ENCODE measurements at regions not wholly inside any gene's neighbourhood (a gene's known extent, or its start where the extent isn't known, plus 50 kb on each side); places are given as distances from the start of the nearest gene placed in this dataset.
"Not testable (repeated sequence)": the region's sequence is repeated elsewhere in the genome, so short reads cannot be mapped to it uniquely, and the experiment has no call there.

DNA sequence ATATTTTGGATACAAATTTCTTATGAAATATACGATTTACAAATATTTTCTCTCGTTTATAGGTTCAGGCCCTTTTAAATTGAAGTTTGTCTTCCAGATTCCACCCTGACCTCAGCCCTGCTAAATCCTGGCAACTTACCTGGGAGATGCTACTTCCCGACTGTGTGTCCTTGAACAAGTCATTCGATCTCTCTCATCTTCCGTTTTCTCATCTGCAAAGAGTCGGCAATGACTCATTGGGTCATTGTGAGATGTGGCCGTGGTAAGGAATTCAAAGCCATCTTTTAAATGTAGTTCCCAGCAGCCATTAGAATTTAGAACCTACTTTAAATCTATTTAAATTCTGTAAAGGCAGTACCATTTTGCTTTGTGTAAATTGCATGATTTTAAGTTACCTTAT lies 72.5 kb downstream of the LHX2 start:
- Mint-ChIP-seq H3K27ac (no peak overlapping the region), H3K4me1 (no peaks in the 10 kb centered on the region), H3K9me3 (peaks cover 13% of the 10 kb centered on the region), H3K27me3 (peaks cover 7% of the 10 kb centered on the region), H3K36me3 (peaks cover 10% of the 10 kb centered on the region), H3K4me3 (no peak overlapping the region)
- ATAC-seq (ENCODE audit: low read depth) (no peak), DNase-seq (ENCODE audit: low spot score in 2 of 2) (no peak)

DNA sequence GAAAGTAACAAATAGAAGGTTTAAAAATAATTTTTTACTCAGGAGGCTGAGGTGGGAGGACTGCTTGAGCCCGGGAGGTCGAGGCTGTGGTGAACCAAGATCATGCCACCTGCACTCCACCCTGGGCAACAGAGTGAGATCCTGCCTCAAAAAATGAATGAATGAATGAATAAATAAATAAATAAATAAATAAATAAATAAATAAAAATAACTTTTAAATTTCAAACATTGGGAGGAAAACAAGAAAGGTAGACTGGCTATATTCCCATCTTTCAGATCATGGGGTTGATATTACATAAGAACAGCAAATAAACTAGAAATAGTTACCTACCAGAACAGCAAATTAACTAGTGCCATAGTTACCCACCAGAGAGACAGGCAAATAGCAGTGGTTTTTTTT lies 75.7 kb downstream of the LHX2 start:
- ATAC-seq (ENCODE audit: low read depth) = no peak
- DNase-seq (ENCODE audit: low spot score in 2 of 2) = no peak
- peaks cover 15% of the 10 kb centered on the region for H3K36me3 Mint-ChIP-seq
- peaks cover 19% of the 10 kb centered on the region for H3K27me3 Mint-ChIP-seq
- peaks cover 5% of the 10 kb centered on the region for H3K4me1 Mint-ChIP-seq
- peaks cover 13% of the 10 kb centered on the region for H3K9me3 Mint-ChIP-seq
- no peak overlapping the region for H3K4me3 Mint-ChIP-seq
- H3K27ac Mint-ChIP-seq = no peak overlapping the region

DNA sequence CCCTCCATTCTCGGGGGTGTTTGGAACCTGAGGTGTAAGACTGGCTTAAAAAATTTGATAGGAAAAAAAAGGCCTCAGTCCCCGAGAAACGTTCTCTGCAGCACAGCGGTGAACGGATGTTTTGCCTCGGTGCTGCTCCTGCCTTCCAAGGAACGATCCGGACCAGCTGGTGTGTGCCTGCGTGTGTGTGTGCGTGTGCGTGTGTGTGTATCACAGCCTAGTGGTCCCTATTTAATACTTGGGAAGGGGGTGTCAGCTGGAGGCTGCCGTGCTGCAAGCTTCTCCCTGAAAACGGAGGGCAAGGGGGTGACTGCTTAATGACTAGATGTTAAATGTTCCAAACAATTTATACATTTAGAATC lies 76.9 kb downstream of the LHX2 start:
- no peak overlapping the region for H3K27ac Mint-ChIP-seq
- peaks cover 15% of the 10 kb centered on the region for H3K36me3 Mint-ChIP-seq
- ATAC-seq (ENCODE audit: low read depth) = no peak
- peaks cover 5% of the 10 kb centered on the region for H3K4me1 Mint-ChIP-seq
- no peak overlapping the region for H3K4me3 Mint-ChIP-seq
- H3K9me3 Mint-ChIP-seq = peaks cover 17% of the 10 kb centered on the region
- peaks cover 21% of the 10 kb centered on the region for H3K27me3 Mint-ChIP-seq
- DNase-seq (ENCODE audit: low spot score in 2 of 2) = no peak

DNA sequence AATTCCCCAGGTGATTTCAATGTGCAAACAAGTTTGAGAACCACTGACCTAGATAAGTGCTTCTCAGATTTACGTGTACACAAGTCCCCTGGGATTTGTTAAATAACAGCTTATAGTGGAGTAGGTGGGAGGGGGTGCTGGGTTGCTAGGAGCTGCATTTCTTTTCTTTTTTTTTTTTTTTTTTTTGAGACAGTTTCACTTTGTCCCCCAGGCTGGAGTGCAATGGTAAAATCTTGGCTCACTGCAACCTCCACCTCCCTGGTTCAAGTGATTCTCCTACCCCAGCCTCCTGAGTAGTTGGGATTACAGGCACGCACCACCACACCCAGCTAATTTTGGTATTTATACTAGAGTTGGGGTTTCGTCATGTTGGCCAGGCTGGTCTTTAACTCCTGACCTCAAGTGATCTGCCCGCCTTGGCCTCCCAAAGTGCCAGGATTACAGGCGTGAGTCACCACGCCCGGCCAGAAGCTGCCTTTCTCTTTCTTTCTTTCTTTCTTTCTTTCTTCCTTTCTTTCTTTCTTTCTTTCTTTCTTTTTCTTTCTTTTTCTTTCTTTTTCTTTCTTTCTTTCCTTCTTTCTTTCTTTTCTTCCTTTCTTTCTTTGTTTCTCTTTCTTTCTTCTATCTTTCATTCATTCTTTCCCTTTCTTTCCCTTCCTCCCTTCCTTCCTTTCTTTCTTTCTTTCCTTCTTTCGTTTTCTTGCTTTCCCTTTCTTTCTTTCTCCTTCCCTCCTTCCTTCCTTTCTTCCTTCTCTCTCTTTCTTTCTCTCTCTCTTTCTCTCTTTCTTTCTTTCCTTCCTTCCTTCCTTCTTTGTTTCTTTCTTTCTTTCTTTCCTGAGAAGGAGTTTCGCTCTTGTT lies 78.3 kb downstream of the LHX2 start:
- H3K36me3 Mint-ChIP-seq = peaks cover 13% of the 10 kb centered on the region
- H3K4me3 Mint-ChIP-seq; DNase-seq (ENCODE audit: low spot score in 2 of 2); H3K27ac Mint-ChIP-seq; H3K4me1 Mint-ChIP-seq: not testable (repeated sequence)
- peaks cover 17% of the 10 kb centered on the region for H3K9me3 Mint-ChIP-seq
- ATAC-seq (ENCODE audit: low read depth) = peak; percentile 80
- H3K27me3 Mint-ChIP-seq = peaks cover 19% of the 10 kb centered on the region

DNA sequence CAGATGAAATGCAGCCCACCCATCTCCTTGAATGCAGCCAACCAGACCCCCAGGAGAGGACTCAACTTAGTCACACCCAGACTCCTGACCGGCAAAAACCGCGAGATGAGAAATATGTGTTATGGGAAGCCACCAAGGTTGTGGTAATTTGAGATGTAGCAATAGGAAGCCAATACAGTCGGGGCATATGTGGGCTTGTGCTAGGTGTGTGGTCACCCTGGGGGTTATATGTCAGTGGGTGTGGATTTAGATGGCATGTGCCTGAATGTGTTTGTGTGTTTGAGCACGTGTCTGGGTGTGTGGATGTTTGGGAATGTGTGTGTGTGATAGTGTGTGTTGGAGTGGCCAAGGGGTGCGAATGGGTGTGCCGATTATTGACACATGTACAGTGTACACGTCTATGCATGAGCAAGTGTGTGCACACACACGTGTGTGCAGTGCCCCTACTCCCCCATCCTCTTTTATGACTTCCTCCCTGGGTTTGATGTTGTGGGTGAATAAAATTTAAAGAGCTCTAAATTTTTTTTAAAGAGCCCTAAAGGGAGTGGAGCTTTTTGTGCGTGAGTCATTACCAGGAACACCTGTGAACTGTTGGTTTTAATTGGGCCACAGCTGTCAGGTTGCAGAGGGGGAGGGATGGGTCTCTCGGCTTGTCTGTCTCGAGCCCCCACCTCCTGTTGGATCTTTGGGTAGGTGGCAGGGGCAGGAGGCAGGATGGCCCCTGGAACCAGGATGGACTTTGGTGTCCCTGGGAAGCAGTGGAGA lies 86.8 kb downstream of the LHX2 start:
- Mint-ChIP-seq H3K4me1 (peaks cover 9% of the 10 kb centered on the region), H3K27ac (no peak overlapping the region), H3K4me3 (no peak overlapping the region), H3K9me3 (peaks cover under 1% of the 10 kb centered on the region), H3K36me3 (no peaks in the 10 kb centered on the region), H3K27me3 (peaks cover 25% of the 10 kb centered on the region)
- ATAC-seq (ENCODE audit: low read depth) (no peak), DNase-seq (ENCODE audit: low spot score in 2 of 2) (no peak)

DNA sequence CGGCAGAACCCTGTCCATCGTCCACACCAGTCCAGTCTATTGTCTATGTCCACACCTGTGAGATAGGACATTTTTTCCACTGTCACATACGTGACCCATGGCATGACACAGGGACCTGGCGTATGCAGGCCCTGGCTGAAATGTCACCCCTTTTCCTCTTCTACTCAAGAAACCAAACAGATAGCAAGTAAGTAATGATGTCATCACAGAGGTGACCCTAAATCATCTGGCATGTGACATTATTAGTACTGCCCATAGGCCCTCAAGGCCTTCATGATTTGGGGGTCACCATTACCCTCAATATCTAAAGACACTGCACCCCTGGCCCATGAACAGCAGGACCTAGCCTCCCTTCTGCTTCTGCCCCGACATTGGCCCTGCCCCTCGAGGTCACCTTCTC lies 88.3 kb downstream of the LHX2 start:
- Mint-ChIP-seq H3K27ac (no peak overlapping the region), H3K4me1 (peaks cover 12% of the 10 kb centered on the region), H3K27me3 (peaks cover 26% of the 10 kb centered on the region), H3K9me3 (no peaks in the 10 kb centered on the region), H3K4me3 (no peak overlapping the region), H3K36me3 (no peaks in the 10 kb centered on the region)
- no peak for ATAC-seq (ENCODE audit: low read depth)
- no peak for DNase-seq (ENCODE audit: low spot score in 2 of 2)

DNA sequence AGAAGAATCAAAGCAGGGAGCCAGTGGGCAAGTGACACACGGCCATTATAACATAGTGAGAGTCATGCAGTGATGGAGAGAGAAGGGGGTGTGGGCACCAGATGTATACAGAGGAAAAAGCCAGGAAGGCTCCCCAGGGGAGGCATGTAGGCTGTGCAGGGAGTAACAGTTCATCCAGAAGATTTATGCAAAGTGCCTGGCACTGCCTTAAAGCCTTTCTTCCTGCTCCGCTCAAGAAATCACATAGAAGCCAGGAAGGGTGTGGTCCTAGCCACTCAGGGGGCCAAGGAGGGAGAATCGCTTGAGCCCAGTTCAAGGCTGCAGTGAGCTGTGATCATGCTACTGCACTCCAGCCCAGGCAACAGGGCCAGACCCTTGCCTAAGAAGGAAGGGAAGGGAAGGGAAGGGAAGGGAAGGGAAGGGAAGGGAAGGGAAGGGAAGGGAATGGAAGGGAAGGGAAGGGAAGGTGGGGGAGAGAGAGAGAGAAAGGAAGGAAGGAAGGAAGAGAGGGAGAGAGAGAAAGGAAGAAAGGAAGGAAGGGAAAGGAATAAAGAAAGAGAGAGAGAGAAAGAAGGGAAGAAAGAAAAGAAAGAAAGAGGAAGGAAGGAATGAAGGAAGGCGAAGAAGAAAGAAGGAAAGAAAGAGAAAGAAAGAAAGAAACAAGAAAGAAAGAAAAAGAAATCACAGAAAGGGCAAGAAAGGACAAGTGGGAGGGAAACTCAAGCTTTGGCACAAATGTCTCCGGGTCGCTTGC lies 89.8 kb downstream of the LHX2 start:
- Mint-ChIP-seq H3K27ac (no peak overlapping the region), H3K9me3 (no peaks in the 10 kb centered on the region), H3K4me3 (no peak overlapping the region), H3K27me3 (peaks cover 31% of the 10 kb centered on the region), H3K4me1 (peaks cover 20% of the 10 kb centered on the region), H3K36me3 (no peaks in the 10 kb centered on the region)
- DNase-seq (ENCODE audit: low spot score in 2 of 2) = no peak
- no peak for ATAC-seq (ENCODE audit: low read depth)

DNA sequence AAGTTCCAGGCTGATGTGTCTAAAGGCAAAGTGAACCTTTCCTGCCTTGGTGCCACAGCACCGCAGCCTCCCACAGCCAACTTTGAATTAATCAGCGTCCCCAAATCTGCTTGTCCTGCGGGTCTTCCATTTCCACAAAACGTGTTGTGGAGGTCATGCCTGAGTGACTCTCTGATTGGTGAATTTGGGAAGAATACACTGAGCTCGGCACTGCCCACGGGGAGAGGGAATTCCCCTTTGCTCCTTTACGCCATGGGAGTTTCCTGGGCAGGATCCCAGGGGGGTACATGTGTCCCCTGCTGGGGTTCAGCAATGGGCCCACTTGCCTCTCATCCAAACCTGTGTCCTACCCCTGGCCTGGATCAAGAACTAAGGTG lies 90.4 kb downstream of the LHX2 start:
- Mint-ChIP-seq H3K9me3 (no peaks in the 10 kb centered on the region), H3K4me3 (no peak overlapping the region), H3K27me3 (peaks cover 31% of the 10 kb centered on the region), H3K36me3 (no peaks in the 10 kb centered on the region), H3K27ac (no peak overlapping the region), H3K4me1 (peaks cover 20% of the 10 kb centered on the region)
- DNase-seq (ENCODE audit: low spot score in 2 of 2) (no peak), ATAC-seq (ENCODE audit: low read depth) (no peak)

DNA sequence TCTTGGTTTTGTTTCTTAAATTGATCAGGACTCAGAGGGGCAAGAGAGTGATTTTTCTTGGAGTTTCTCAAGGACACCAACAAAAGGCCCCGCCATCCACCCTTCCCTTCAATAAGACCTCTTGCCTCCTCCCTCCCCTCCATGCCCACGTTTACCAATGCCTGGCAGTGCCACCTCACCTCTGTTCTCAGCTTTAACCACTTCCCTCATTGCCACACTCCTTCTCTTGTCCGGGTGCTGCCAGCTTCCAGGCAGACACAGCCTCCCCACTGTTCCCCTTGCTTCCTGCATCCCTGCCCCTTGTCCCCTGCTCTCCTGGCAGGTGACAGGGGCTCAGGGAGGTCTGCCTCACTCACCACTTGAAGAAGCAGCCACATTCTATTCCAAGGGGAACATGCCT lies 90.8 kb downstream of the LHX2 start:
- no peak overlapping the region for H3K4me3 Mint-ChIP-seq
- peaks cover 31% of the 10 kb centered on the region for H3K27me3 Mint-ChIP-seq
- H3K4me1 Mint-ChIP-seq = peaks cover 20% of the 10 kb centered on the region
- no peaks in the 10 kb centered on the region for H3K36me3 Mint-ChIP-seq
- H3K27ac Mint-ChIP-seq = no peak overlapping the region
- H3K9me3 Mint-ChIP-seq = no peaks in the 10 kb centered on the region
- DNase-seq (ENCODE audit: low spot score in 2 of 2) (no peak), ATAC-seq (ENCODE audit: low read depth) (no peak)

DNA sequence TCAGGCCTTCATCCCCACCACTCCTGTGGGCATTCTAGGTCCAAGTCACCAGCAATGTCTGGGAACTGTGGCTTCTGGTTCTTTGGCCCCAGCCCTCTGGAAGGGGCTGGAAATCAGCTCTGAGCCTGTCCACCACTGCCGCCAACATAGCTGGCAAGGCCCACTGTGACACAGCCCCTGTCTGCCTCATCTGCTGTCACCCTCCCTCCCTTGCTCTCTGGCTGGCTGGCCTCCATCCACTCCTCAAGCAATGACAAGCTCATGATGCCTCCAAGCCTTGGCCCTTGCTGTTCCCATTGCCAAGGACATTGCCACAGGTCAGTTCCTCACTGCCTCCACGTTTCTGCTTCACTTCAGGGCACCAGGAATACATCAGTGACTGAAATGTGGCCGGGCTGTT lies 93.7 kb downstream of the LHX2 start:
- H3K27ac Mint-ChIP-seq = no peak overlapping the region
- DNase-seq (ENCODE audit: low spot score in 2 of 2) (no peak), ATAC-seq (ENCODE audit: low read depth) (no peak)
- no peaks in the 10 kb centered on the region for H3K36me3 Mint-ChIP-seq
- no peaks in the 10 kb centered on the region for H3K9me3 Mint-ChIP-seq
- no peak overlapping the region for H3K4me3 Mint-ChIP-seq
- H3K4me1 Mint-ChIP-seq = peaks cover 20% of the 10 kb centered on the region
- H3K27me3 Mint-ChIP-seq = peaks cover 26% of the 10 kb centered on the region

DNA sequence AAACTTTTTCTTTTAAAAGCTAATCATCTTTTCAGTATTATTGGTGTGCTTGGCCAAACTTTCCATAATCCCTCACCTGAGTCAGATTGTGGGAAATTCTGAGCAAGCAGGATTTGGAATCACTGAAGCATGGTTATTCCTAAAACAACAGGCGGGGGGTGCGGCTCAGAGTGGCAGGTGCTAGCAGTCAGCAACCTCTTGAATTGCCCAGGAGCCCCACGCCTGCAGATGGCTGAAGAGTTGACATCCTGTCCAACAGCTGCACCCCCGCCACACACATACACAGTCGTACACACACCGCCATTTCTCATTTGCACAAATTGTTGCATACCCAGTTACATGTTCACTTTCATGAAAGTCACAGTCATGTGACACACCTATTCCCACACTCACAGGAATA lies 96.6 kb downstream of the LHX2 start:
- no peak overlapping the region for H3K4me3 Mint-ChIP-seq
- no peak for DNase-seq (ENCODE audit: low spot score in 2 of 2)
- no peaks in the 10 kb centered on the region for H3K9me3 Mint-ChIP-seq
- ATAC-seq (ENCODE audit: low read depth) = no peak
- H3K27me3 Mint-ChIP-seq = peaks cover 15% of the 10 kb centered on the region
- H3K4me1 Mint-ChIP-seq = peaks cover 11% of the 10 kb centered on the region
- H3K27ac Mint-ChIP-seq = no peak overlapping the region
- no peaks in the 10 kb centered on the region for H3K36me3 Mint-ChIP-seq

DNA sequence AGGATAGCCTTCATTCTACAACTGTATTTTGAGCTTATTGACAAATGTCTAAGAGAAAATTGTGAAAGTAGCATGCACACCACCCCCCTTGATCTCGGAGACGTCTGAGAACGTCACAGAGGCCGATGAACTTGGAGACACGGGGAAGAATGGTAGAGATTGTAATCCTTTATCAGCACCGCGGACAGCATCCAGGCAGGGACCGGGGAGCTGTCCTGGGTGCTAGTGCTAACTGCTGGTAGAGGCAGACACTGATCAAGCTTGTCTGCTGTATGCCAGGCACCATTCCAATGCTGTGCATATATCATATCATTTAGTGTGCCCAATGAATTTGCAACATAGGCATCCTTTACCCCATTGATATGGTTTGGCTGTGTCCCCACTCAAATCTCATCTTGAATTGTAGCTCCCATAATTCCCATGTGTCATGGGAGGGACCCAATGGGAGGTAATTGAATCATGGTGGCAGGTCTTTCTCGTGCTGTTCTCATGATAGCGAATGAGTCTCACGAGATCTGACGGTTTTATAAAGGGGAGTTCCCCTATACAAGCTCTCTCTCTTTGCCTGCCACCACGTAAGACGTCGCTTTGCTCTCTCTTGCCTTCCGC lies 98.8 kb downstream of the LHX2 start:
- DNase-seq (ENCODE audit: low spot score in 2 of 2) (peak; percentile 43 to 53), ATAC-seq (ENCODE audit: low read depth) (peak; percentile 42)
- no peak overlapping the region for H3K27ac Mint-ChIP-seq
- peaks cover under 1% of the 10 kb centered on the region for H3K36me3 Mint-ChIP-seq
- H3K9me3 Mint-ChIP-seq = no peaks in the 10 kb centered on the region
- H3K4me3 Mint-ChIP-seq = no peak overlapping the region
- H3K4me1 Mint-ChIP-seq = peaks cover 4% of the 10 kb centered on the region
- H3K27me3 Mint-ChIP-seq = peaks cover 11% of the 10 kb centered on the region

DNA sequence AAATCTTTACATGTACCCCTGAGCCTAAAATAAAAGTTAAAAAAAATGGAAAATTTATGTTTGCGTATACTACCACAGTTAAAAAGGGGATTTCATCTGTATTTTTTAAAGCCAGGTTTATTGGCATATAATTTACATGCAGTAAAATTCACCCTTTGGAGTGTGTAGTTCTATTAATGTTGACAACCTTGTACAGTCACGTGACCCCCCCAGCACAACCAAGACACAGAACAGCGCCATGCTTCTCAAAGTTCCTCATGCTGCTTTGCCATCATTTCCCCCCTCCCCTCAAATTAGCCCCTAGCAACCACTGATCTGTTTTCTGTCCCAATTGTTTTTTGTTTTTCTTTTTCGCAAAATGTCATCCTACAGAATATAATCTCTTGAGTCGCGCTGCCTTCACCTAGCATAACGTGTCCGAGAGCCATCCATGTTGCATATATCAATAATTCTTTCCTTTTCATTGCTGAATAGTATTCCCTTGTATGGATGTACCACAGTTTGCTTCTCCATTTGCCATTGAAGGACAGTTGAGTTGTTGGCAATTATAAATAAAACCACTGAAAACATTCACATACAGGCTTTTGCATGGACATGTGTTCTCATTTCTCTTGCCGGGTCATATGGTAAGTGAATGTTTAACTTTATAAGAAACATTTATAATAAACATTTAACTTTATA lies 105.3 kb downstream of the LHX2 start:
- peaks cover 8% of the 10 kb centered on the region for H3K27me3 Mint-ChIP-seq
- DNase-seq (ENCODE audit: low spot score in 2 of 2) (no peak), ATAC-seq (ENCODE audit: low read depth) (no peak)
- H3K27ac Mint-ChIP-seq = no peak overlapping the region
- H3K4me3 Mint-ChIP-seq = no peak overlapping the region
- H3K4me1 Mint-ChIP-seq = no peaks in the 10 kb centered on the region
- H3K9me3 Mint-ChIP-seq = peaks cover 4% of the 10 kb centered on the region
- peaks cover 5% of the 10 kb centered on the region for H3K36me3 Mint-ChIP-seq
